Inferior parietal cortex (tissue), 1 donor: ENCODE measurements at regions not wholly inside any gene's neighbourhood (a gene's known extent, or its start where the extent isn't known, plus 50 kb on each side); places are given as distances from the start of the nearest gene placed in this dataset.

Source experiments
- DNase-seq: peaks from one replicate; pipeline ENCODE4 v3.0.0-alpha.2; 2016; ENCODE audit errors: extremely low spot score

DNA sequence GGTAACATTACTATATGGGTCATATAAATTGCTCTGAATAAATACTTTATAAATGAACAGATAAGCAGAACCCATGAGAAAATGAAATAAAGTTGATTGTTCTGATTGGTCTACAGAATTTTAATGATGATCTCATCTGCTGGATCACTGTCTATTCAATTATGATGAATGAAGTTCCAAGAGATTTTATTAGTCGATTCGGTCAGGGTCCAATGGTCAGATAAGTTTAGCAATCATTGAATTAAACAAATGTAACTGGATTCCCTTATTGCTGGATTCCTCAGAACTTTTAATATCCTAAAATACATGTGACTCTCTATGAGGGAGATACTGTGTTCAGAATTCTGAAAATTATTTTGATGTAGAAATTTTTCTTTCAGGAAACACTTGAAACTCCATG, 715.2 kb downstream of the EPM2A start:
- no peak for DNase-seq

DNA sequence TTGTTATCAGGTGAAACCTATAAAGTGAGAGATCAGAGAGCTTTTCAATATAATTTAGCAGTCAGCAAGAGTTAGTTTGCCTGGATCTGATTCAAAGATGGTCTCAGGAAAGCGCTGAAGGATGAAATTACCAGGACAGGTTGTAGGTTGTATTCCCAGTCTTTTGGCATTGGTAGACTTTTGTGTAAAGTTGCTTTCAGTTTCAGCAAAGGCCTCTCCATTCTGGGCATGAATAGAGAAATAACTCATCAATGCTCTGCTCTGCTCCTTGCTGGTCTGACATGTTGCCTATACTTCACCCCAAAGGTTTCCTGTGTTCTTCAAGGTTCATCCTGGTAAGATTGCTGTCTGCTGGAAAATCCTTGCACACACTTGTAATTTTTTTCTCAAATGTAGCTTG, 714.8 kb downstream of the EPM2A start:
- DNase-seq: no peak

DNA sequence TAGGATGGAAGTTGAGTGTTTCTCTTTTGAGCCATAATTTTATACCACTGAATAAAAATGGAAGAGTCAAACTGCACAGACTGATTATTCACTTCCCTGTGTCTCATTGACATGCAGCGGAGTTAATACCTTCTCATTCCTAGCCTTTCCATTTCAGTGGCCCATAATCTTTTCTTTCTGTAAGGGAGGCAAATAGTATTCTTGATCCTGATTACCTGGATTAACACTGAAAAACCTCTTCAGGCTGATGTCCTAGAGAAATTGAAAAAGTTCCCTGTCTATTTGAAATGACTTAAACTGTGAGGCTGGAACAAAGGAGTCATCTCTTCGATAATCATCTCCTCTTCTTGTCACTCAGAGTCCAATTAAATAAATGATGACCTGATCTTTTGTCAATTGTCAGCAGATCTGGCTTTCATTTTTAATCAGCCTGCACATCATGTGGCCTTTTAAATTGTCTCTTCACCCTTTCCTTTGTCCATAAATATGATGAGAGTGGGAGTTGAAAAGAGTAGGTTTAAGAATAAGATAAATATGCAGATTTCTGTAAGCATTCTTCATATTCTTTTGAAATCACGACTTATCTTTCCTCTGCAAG, 713.0 kb downstream of the EPM2A start:
- no peak for DNase-seq

DNA sequence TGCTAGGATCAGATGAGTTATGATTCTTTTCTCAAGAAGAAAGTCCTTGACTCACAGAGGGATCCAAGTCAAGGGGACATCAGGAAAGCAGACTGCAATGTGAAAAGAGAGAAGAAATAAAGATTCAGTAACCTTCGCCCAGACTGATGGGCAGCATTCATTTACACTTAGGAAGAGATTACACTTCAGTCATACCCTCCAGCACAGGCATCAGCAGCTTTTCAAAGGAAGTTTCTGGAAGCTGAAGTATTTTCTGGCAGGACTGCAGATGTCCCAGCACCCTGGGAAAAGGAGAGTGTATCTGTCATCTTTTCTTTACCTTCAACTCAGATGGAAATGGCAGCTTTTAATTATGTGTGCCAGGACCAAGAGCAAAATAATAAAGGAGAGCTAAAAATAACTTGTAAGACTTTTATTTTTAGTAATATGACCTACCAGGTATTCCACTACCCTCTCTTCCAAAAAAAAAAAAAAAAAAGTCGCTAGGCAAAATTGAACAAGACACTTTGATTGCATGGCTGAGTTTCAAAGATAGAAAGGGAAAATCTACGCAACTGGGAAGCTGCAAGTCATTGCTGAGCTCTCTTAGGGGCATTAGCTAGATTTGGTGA, 712.1 kb downstream of the EPM2A start:
- DNase-seq: no peak

DNA sequence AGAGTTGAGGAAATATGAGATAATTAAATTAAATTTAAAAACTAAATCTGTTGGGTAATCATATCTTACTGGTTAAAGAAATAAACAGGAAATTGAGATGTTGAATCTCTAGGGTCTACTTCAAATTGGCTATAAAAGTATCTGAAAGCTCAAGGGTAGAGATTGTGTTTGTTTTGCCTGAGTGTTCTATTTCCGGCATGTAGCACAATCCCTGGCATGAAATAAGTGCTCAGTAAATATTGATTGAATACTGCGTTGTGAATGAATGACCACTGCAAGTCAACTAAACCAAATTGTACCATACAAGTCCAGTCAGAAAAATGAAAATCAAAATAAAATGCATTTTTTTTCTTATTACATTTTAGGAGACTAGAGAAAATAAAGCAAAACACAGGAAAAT, 709.8 kb downstream of the EPM2A start:
- DNase-seq: no peak

DNA sequence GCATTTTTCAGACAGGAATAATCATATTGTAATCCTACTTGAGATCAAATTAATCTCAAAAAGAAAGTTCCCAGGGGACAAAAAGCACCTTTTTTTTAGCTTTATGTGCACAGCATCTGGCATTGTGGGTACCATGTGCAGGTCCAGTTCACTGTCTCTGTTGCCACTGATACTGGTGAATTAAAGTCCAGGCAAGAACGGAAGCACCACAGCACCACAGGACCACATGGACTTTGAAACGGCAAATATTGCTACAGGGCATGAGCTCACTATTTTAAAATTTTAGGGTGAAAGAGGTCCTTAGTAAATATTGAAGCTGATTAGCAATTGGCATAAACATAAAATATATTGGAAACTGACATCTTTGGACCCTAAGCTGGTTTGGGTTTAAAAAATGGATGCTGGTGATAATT, 709.0 kb downstream of the EPM2A start:
- DNase-seq: no peak

DNA sequence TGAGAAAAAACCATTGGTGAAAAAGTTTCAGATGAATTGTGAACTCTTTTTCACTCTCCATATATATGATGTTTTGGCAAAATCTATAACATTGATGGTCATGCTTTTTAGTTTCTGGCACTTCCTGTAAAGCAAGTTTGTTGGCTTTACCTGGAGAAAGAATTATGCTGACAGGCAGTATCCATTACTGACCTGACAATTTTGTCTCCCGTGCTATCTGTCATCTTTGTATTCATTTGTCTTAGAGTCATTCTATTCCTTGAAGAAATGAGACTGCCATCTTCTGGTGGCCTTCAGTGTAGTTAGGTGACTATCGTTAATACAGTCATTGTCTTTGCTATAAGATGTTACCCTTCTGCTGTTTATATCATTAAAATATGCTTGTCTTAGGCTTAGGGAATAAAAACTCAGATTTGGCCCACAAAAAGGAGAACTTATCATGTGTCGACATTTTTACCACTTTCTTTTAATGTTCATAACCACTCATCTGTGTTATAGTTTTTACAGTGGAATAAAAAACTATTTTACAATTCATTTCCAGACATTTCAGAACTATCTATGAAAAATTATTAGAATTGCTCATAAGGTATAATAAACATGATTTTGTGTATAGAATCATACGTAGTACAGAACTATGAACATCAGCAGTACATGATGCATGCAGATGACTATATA, 707.0 kb downstream of the EPM2A start:
- DNase-seq: peak; percentile 61

DNA sequence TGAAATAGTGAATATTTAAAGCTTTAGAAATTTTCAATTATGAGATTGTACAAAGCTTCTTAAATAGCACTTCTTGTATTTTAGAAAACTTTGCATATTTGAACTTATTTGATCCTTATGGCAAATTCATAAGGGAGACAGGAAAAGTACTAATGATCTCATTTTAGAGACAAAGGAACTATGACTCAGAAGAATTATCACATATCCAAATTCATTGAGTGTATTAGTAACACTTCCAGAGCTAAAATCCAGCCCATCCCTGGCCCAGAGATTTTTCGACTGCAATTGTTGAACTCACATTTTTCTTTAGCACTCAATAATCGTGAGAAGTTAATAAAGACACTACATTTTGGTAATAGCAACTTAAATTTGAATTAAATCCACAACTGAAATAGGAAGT, 704.3 kb downstream of the EPM2A start:
- DNase-seq: no peak

DNA sequence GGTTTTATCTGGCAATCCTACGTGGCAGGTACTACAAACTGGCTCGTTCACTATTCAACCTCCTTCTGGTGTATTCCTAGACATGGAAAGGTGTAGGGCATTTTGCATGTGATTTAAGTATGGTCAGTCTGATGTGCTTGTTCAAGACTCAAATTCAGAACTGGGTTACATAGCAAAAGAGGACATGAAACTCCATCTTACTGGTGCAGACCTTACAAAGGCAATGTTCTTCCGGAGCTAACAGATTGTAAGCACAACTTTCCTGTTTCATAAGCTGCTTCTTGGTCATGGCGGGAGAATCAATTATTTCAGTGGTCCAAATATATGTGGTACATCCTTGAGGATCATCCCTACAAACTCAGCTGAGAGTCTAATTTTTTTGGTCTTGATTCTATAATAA, 703.4 kb downstream of the EPM2A start:
- DNase-seq: no peak

DNA sequence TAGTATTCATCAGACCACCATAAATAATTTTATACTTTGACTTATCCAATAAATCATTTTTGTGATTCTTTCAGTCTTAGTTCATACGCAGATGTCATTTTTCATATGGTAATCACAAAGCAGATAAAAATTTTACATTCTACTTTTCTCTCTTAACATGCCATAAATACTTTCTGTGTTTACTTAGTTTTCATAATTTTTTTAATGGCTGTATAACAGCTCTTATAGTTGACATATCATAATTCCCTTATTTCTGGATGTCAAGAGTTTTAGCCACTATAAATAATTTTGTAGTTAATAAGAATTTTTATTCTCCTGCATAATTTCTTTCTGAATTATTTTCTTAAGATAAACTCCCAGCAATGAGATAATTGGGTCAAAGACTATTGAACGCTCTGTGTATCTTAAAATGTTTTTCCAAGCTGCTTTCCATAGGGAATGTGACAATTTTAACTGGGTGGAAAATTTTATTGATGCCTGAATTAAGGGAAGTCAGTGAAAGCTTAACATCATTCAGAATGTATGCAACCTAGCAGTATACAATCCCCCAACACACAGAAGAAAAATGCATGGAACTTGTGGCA, 702.7 kb downstream of the EPM2A start:
- no peak for DNase-seq

DNA sequence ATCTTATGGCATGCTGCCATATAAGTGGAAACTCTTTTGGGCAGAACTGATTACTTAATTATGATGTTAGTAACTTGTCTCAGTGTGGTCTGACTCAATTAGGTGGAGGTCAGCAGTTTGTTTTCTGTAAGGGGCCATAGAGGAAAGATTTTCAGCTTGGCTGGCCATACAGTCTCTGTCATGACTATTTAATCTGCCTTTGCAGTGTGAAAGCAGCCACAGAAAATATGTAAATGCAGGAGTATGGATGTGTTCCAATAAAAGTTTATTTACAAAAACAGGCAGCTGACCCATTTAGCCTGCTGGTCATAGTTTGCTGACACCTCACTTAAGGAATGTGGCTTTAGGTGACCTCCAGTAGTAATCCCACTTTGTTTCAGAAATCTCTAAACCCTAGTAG, 700.7 kb downstream of the EPM2A start:
- DNase-seq: no peak

DNA sequence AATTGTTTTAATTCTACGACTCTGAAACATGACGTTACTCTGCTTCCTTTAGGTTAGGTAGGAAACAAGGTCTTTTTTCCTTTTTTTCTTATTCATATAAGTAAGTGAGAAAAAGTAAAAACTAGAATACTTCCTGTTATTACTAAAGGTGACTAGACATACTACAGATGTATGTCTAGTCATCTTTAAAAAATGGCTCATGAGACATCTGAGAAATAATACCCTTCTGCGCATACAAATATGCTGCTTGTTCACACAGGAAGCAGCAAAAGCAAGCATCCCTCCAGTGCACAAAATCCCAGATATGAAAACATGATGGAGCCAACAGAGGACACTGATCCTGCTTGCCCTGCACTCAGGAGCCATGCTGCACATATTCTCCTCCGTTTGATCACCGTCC, 699.1 kb downstream of the EPM2A start:
- no peak for DNase-seq

DNA sequence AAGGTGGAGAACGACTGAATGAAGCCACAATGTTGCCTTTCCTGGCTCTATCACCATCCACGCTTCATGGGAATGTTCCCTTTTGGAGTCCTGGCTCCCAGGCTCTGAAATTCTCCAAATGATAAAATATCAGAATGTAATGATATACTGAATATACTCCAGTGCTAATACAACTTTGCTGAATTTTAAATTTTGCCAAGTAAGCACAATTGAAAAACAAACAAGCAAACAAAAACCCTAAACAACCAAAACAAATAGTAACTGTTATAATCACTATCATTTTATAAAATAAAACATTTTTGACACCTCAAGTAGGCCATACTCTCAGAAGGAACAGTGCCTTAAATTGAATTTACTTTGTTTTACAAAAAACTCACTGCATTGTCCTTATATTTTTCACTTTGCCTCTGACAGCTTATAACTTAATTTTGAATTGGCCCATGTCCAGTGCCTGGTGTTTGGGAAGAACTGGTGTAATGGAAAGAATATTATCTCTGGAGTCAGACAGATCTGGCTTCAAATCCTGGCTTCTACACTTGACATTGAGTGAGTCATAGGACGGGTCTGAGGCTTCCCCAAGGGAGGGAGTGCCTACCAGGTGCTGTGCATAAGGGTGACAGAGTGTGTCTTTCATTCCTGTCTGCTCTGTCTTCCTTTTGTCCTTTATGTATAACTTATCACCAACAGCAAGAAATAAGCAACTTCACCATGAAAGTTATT, 698.3 kb downstream of the EPM2A start:
- no peak for DNase-seq

DNA sequence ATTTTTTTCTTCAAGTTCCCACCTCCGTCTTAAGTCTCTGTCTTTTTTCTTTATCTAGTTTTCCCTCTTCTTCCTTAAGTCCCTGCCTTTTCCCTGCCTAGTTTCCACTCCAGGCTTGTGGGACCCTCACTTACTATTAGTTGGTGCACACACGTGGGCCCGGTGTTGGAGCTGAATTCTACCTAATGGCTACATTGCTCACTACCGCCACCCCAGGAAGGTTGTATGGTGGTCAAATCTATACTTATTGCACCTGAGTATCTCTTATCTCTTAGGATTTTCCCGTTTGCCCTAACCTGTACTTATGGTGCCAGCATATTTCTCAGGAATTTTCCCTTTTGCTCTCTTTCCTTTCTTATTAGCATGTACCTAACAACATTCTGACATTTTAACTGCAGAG, 692.8 kb downstream of the EPM2A start:
- DNase-seq: no peak

DNA sequence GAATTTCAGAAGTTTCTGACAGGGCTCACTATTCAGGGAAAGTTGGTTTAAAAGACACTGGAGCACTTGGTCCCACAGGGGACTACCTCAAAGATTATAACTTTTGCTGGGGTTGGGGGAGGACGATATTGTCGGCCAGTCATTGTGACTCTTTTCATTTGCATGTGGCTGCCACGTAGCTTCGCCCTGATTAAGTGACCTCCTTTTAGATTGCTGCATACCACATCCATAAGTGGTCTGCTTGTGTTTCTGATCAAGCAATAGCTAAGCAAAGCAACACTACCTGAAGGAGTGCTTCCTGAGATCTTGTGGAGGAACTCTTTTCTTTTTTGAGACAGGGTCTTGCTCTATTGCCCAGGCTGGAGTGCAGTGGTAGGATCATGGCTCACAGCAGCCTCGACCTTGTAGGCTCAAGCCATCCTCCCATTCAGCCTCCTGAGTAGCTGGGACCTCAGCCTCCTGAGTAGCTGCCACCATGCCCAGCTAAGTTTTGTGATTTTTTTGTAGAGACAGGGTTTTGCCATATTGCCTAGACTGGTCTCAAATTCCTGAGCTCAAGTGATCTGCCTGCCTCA, 691.3 kb downstream of the EPM2A start:
- DNase-seq: no peak

DNA sequence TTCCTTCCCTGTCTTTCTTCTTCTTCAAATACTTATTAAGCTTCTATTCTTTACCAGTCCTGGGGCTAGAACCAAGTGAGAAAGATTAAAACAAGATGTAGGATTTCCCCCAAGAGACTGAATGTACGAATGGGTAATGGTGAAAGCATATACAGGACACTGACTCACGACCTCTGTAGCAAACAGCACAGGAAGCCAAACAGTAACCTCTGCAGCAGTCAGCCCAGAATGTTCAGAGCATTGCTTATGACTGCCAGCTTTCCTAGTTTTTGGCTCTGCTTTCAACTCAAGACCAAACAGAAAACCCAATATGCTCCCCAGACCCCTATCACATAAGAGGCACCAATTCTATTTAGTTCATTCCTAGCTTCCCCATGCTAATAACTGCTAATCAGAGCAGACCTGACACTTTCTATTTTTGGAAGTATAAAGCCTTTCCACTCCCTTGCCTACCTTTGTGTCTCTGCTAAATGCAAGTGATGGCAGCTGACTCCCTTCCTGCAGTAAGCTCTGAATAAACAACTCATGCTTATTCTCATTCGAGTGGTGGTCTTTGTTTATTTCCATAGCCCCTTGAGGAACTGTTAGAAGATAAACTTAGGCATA, 690.6 kb downstream of the EPM2A start:
- no peak for DNase-seq

DNA sequence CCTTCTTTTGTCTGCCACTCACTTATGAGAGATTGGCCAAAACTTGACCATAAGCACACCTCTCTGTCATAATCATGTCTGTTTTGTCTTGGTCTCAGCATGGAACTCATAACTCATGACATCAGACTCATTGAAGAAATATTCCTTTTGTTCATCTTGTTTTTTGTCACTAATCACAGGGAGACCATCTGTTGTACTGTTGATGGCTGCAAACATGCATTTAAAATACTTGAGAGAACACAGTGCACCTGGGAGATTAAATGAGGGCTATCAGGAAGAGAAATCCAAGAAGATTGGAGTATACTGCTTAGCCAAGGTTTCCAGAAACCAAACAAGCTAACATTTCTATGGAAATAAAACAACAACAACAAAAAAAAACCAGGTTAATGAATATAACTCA, 689.7 kb downstream of the EPM2A start:
- no peak for DNase-seq

DNA sequence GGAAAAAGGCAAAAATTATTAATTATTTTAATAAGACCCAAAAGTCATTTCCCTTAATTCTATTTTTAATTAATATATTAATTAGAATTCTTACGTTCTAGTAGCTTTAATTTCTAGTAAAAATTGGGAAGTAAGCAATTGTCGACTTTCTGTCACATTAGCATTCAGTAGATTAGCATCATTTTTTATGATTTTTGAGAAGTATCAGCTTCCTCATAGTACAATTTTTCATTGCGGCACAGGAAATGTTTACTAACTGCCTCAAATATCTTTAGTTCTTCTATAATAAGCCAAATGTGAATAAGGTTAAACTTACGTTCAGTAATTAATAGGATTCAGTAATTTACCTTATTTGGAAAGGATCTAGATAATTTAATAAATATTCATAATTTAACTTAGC, 687.4 kb downstream of the EPM2A start:
- DNase-seq: no peak

DNA sequence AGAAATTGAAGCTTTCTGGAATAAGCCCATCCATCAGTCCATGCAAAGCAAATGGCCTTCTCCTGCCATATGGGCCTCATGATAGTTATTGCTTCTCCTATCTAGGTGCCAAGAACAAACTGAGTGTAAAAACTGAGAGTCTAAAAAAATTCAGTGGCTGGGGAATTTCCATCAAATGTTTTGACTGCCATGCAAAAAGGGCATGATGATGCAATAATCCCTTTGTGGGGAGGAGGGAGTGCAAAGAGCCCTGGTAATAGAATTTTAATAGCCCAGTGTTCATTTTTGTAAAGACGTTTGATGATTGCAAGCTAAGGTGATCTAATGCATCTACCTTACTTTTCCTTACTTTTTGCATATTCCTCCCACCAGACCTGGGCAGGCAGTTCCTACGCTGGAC, 683.7 kb downstream of the EPM2A start:
- DNase-seq: peak; percentile 36

DNA sequence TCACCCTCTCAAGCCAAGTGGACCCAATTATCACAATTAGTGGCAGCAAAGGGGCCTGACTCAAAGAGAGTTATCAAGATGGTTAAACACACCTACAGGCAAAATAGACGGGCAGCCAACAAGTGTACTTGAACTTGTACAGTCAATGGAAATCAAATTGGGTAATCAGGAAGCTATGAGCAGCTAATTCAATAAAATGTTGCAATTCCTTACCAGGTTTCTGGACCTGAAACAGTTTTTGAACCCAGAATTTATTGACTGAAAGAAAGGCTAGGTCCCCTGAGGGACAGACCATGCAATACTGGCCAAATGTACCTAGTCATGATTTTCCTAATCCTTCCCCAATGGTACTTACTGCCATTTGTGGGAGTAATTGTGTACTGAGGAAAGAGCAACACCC, 679.8 kb downstream of the EPM2A start:
- no peak for DNase-seq

DNA sequence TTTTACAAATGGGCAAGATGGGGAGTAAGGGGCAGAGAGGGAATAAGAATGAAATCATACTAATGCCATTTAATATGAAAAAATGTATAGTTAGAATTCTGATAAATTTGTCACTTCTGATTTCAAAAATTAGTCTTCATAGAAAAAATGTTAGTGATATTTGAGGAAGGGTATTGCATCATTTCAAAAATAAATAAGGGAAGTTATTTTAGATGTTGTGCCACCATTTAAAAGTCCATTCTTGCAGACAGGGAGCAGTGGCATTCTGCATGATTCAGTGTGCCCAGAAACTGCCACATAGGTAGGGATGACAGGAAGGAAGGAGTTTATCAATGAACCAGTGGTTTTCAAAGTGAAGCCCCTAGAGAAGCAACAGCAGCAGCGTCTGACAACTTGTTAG, 674.6 kb downstream of the EPM2A start:
- no peak for DNase-seq

DNA sequence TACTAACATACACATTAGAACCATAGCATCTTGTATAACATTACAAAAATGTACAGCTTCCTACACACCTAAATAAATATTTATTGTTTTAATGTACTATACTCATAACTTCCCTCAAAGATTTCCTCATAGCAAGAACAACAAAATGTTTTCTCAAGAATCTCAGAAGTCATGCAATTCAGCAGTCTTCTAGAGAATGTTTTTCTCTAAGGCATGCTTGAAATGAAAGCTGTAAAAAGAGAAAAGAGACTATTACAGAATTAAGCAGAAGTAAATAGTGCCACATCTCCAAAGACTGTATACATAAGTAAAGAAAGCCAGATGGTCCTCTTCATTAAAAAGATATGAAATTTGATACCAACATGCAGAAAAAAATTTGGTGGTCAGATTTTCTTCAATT, 672.2 kb downstream of the EPM2A start:
- no peak for DNase-seq
